ENCODE measurements at regions not wholly inside any gene's neighbourhood (a gene's known extent, or its start where the extent isn't known, plus 50 kb on each side); places are given as distances from the start of the nearest gene placed in this dataset.

GRCh38 chr21:35648512-35648911, 411.8 kb downstream of the SETD4 start:
- DNase-seq, result no peak

DNA sequence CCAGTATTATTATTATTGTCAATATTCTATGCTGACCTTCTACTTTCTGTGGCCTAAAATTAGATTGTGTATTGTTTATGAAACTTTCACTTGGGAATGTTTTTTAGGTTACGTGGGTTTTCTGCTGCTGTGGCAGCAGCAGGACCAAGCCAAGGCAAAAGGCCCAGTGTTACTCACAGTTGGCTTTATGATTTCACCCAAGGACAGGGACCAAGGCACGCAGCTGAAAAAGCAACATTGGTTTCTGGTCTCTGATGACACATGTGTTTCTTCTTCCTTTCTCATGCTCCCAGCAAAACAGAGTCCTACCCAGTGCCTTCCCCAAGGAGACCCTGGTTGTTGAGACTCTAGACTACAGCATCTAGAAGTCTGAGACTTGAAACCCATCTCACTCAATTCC, 413.7 kb downstream of the SETD4 start:
- no peak for DNase-seq

DNA sequence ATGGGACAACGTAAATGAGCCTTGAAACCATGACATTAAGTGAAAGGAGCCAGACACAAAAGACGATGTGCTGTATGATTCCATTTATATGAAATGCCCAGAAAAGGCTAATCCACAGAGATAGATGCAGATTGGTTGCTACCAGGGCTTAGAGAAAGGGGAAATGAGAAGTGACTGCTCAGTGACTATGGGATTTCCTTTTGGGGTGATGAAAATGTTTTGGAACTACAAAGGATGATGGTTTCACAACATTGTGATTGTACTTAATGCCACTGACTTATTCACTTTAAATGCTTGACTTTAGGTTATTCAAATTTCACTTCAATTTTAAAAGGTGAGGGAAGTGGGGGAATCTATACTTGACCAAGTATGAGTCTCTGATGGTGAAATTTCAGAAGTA, 414.3 kb downstream of the SETD4 start:
- DNase-seq, result no peak

DNA sequence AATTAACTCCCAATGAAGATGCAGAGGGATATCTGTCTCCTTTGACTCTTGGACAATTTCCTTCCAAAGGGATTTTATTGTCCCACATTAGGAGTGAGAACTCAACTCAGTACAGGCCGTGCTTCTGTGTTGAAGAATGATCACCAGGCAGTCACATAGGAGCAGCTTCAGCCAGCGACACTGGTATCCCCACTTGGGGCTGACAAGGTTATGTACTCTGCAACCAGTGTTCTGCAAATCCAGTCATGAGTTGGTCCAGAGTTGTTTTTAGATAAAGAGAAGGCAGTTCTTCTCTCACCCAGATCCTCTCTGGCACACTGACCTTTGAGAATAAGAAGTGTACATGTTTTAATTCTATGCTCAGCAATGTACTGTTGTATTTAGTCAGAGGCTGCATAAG, 415.8 kb downstream of the SETD4 start:
- no peak for DNase-seq

GRCh38 chr21:35643176-35643575, 417.1 kb downstream of the SETD4 start:
- DNase-seq, result no peak

- no peak for DNase-seq
Measured at GRCh38 chr21:35641271-35642016, 418.9 kb downstream of the SETD4 start.

DNA sequence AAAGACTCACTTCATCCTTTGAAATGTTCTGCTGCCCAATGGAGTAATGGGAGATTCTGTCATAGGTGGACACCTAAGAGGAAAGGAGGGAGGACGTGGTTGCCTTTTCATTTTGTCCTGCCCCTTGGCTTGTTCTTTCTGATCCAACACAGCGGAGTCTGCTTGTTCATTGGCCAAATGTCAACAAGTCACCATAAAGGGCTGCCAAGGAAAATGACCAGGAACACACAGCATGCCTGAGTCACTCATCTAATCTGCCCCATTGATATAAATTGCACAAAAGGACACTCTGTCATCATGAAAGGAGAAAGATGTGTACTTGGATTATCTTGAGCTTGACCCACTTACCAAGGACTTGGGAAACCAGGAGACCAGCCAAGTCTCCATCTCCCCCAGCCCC, 422.9 kb downstream of the SETD4 start:
- DNase-seq, result no peak

DNA sequence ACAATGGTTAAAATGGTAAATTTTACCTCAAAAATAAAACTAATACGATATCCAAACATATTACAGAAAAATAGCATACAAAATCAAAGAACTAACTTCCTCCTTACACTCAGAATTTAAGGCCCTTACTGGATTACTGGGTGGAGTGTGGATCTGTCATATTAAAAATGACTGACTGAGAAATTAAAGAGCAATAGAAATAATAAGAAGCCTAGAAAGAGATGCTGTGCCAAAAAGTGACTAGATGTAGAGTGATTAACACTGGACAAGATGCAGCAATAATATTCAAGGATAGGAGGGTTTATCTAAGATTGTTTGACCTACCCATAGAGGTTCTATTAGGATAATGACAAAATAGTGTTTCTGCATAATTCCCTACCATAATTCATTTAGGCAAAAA, 424.3 kb downstream of the SETD4 start:
- DNase-seq, result no peak

DNA sequence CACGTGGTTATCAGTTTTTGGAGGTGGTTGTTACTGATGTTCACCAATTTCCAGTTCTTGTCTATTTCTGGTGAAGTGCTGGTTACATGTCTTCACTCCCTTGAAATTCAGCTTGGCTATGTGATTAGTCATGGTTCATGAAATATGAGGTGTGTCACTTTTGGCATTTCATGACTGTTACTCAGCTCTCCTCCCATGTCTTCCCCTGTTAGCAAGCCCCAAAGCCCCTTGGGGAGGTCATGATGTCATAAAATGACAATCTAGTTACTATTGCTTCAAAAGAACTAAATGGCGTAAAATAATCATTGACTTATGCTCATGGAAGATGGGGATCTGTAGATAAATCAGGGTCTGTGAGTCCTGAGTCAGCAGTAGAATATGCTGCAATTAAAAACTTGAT, 425.1 kb downstream of the SETD4 start:
- DNase-seq, result no peak

GRCh38 chr21:35633501-35633900, 426.8 kb downstream of the SETD4 start:
- no peak for DNase-seq

GRCh38 chr21:35632711-35633110, 427.6 kb downstream of the SETD4 start:
- no peak for DNase-seq

DNA sequence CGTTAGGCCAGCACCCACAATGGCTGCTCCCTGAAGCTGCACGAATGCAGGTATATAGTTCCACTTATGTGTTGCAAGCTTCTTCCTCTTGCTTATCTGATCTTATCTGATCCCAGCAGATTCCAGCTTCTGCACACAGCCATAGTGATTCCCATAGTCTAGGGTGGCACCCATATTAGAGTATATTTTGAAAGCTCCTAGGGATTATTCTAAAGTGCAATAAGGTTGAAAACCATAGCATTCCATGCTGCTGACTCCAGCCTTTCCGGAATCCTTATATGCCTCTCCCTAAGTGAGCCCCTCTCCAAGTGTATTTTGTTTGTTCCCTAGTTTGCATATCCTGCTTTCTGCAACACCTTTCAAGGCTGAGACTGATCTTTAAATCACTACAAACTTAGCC, 432.0 kb downstream of the SETD4 start:
- DNase-seq, result no peak

- no peak for DNase-seq
Measured at GRCh38 chr21:35627462-35627861, 432.9 kb downstream of the SETD4 start.

DNA sequence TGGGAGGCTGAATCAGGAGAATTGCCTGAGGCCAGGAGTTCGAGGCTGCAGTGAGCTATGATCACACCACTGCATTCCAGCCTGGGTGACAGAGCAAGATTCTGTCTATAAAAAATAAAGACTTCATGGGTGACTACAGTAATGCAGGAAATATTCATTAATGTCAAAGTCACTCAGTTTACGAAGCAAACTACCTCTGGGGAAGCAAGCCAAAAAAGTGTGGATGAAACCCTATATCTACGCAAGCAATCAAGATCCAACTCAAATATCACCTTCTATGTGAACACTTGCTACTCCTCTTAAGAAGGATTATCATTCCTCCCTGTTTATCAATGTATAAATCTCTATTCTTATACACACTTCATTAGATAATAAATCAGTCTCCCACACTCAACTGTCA, 434.8 kb downstream of the SETD4 start:
- DNase-seq, result no peak

- no peak for DNase-seq
Measured at GRCh38 chr21:35624901-35625300, 435.4 kb downstream of the SETD4 start.

DNA sequence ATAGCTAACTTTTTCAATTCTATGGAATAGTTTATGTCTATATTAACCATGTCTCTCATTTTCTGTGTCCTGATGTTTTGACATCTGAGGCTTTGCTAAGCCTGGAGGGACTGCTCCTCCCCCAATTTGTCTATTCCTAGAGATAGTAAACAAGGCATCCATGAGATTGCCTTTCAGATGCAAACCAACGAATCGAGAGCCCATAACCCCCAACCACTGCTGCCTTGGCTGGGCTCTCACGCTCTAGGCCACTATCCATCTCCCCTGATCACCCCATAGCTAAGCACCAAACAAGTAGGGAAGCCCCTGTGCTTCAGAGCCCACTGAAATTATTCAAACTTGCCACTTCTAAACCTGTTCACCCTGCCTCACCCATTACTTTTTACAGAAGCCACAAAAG, 437.7 kb downstream of the SETD4 start:
- no peak for DNase-seq

GRCh38 chr21:35619184-35619583, 441.1 kb downstream of the SETD4 start:
- DNase-seq, result no peak

DNA sequence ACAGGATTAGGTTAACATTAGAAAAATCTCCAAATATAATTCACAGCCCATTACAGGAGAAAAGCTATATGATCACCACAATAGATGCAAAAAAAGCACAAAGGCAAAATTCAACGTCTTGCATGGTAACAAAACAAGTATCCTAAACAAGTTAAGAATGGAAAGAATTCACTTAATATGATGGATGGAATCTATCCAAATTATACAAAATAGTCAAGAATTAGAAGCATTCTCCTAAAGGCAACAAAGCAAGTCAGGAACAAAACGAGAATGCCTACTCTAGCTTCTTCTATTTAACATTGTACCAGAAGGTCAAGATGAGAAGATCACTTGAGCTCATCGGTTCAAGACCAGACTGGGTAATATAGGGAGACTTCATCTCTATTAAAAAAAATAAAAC, 442.8 kb downstream of the SETD4 start:
- no peak for DNase-seq

- DNase-seq, result peak in 2 of 51 donors; percentile 1 to 2
Measured at GRCh38 chr21:35616090-35616489, 444.2 kb downstream of the SETD4 start.

DNA sequence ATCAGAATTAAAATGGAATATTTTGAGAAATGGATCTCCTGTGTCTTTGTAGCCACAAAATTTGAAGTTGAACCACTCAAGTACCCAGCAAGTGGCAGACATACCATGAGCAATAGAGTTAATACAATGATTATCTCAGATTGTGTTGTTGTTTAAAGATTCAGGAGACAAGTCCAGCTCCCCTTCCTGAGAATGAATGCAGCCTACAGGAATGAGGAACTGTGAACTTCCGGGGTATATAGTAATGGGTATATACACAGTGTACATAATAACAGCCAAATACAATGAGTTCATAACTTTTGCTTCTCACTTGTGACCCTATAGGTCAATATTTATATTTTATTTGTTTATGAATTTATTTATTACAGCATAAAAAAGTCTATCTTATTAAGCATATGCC, 445.0 kb downstream of the SETD4 start:
- DNase-seq, result no peak

DNA sequence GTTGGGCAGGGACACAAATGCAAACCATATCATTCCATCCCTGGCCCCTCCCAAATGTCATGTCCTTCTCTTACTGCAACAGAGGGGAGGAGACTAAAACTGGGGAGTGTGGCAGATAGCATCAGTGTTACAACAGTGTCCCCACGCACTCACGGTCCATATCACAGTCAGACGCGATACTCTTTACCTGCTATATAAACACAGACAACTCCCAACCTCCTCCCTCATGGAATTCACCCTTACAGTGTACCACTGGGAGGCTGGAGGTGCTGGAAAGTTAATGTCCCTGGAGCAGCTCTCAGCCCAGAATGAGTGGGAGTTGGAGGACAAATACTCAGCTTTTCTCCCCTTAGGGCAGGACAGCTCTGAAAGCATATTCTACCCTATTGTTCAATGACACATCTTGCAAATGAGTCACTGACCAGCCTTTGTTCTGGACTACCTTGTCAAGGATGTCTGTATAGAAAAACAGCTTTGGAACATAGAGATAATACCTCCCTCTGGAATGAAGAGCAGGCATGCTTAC, 445.9 kb downstream of the SETD4 start:
- no peak for DNase-seq

DNA sequence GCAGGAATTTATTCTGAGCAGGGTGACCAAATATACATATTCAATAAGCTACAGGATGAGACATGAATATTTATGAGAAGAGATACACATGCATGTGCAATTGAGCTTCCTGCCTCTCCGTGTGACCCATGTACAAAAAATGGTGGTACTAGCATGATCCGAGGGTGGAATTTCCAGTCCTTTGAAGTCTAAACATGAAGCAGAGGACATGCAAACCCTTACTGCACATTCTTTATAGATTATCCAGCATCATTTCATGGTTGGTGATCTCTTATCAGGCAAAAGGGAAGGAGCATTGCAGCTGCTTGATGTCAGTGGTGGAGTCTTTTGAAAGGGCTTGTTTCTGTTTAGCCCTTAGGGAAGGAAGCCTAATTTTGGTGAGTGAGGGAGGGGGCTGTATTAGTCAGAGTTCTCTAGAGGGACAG, 448.6 kb downstream of the SETD4 start:
- no peak for DNase-seq

DNA sequence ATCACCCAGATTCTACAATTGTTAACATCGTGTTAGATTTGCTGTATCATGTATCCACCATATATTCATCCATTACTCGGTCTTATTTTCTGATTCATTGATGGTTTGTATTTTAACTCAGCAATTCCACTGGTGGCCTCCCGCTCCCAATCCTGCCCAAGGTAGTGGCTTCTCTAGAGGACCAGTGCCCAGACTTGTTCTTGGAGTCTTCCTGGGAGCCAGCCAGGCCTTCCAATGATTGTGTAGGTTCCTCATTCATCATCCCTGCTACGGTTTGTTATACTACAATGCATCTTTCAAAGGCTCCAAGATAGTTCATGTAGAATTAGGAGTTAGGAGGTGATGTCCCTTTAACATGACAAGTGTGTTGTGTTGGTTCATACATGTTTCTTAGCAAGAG, 451.1 kb downstream of the SETD4 start:
- no peak for DNase-seq

DNA sequence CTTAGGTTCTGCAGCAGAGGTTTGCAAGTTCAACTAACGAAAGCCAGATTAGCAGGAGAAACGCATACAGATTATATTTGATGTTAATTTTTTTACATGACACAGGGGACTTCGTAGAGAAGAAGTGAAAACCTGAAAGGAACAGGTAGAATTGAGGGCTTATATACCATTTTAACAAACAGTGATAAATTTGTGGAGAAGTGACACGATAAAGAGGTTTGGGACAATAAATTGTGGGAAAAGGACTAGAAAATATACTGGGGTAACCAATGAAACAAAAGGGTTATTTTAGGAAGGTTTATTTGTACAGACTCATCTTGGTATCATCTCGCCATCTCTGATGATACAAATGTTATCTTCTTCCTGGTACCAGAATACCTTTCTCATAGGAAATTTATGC, 452.9 kb downstream of the SETD4 start:
- no peak for DNase-seq

Measured in hypothalamus (tissue), 51 donors.